Skeletal muscle tissue (tissue), 3 donors: ENCODE measurements at regions not wholly inside any gene's neighbourhood (a gene's known extent, or its start where the extent isn't known, plus 50 kb on each side); places are given as distances from the start of the nearest gene placed in this dataset.

Experiments
- H3K27ac ChIP-seq: one replicate; pipeline ENCODE4 v1.7.0; 2013; ENCODE audit warnings: mild to moderate bottlenecking, low read depth, low read length, inconsistent platforms
- H3K27me3 ChIP-seq, 3 donors: one replicate each; pipeline ENCODE4 v1.7.0; 2013; ENCODE audit warnings: low read length in 3 of 3; ENCODE audit not compliant: control insufficient read depth in 3 of 3, insufficient read depth in 3 of 3
- H3K36me3 ChIP-seq, 3 donors: one replicate each; pipeline ENCODE4 v1.7.0; 2013; ENCODE audit warnings: low read length in 3 of 3; ENCODE audit not compliant: control insufficient read depth in 3 of 3, insufficient read depth in 3 of 3
- H3K4me1 ChIP-seq, 3 donors: one replicate each; pipeline ENCODE4 v1.7.0; 2013; ENCODE audit warnings: low read length in 3 of 3, mild to moderate bottlenecking in 3 of 3; ENCODE audit not compliant: control insufficient read depth in 3 of 3, insufficient read depth in 3 of 3
- H3K4me3 ChIP-seq, 3 donors: one replicate each; pipeline ENCODE4 v1.7.0; 2013; ENCODE audit warnings: low read length in 3 of 3
- H3K9ac ChIP-seq, 3 donors: one replicate each; pipeline ENCODE4 v1.7.0; 2013; ENCODE audit warnings: low read length in 3 of 3, mild to moderate bottlenecking in 3 of 3, moderate library complexity in 2 of 3, low read depth in 1 of 3
- H3K9me3 ChIP-seq, 3 donors: one replicate each; pipeline ENCODE4 v1.7.0; 2013; ENCODE audit warnings: low read length in 3 of 3; ENCODE audit not compliant: control insufficient read depth in 3 of 3
- donor health status: Osteomylitis.

DNA sequence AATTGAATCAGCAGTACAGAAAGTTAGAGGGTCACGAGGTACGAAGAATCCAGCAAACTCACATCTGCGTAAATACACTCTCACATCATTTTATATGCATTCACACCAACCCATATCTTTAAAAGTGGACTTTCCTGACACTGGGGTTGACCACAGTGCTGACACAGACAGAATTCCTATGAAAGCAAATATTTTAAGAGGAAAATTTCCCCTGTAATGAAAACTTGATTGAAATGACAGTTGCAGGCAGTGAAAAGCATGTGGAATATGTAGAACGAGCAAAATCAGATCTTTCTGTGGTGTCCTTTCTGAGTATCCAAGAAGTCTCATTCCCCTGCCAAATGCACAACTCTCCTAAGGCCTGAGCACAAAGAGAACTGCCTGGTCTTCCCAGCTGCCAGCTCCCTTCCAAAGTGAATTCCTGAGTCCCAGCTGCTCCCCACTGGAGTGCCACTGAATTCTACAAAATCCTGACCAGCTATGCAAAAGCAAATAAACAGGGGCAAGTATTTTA, 50.5 kb upstream of the FAM9C start:
- H3K27ac ChIP-seq, result no peak overlapping the region
- no peaks in the 10 kb centered on the region for H3K27me3 ChIP-seq
- no peaks in the 10 kb centered on the region for H3K36me3 ChIP-seq
- H3K4me3 ChIP-seq, result no peak overlapping the region
- H3K9ac ChIP-seq, result no peak overlapping the region
- H3K9me3 ChIP-seq, result no peaks in the 10 kb centered on the region
- H3K4me1 ChIP-seq, result peaks cover 0 to 4% (median 3%) of the 10 kb centered on the region in 3 donors

DNA sequence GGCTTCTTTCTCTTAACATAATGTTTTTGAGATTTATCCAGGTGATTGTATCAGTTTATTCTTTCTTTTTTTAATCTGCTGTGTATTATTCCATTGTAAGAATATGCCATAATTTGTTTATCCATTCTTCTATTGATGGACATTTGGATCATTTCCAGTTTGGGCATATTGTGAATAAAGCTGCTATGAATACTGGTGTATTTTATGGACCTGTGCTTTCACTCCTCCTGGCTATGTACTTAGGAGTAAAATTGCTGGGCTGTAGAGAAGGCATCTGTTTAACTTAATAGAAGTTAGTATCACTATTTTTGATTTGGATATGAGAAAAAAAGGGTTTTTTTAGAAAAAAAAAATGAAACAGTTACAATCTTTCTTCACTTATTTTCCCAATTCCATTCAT, 50.0 kb upstream of the FAM9C start:
- Histone ChIP-seq H3K27me3 (no peaks in the 10 kb centered on the region), H3K9me3 (no peaks in the 10 kb centered on the region), H3K4me3 (no peak overlapping the region), H3K36me3 (no peaks in the 10 kb centered on the region), H3K27ac (no peak overlapping the region), H3K4me1 (peaks cover 0 to 4% (median 3%) of the 10 kb centered on the region in 3 donors), H3K9ac (no peak overlapping the region)
